ENCODE measurements at regions not wholly inside any gene's neighbourhood (a gene's known extent, or its start where the extent isn't known, plus 50 kb on each side); places are given as distances from the start of the nearest gene placed in this dataset.

- DNase-seq (ENCODE audit: low read depth in 1 of 2, low spot score in 2 of 2), result no peak
- no peak overlapping the region for H3K9ac ChIP-seq (replicated peaks in 1 of 4; ENCODE audit: extremely low read depth in 1 of 4, low read depth in 3 of 4, low read length in 3 of 4)
- H3K4me3 ChIP-seq (ENCODE audit: extremely low read depth in 1 of 4, insufficient read depth in 2 of 4, low read depth in 3 of 4, low read length in 4 of 4), result no peak overlapping the region
- H2AFZ ChIP-seq (ENCODE audit: low read length), result peak overlapping the region; percentile 88
- no peak overlapping the region; the same call in 1 of the 2 replicates for H4K8ac ChIP-seq (ENCODE audit: extremely low read depth, insufficient read depth, low read length)
- ChIA-PET CTCF (ENCODE audit: partially characterized antibody) (no interaction called here), POLR2A (ENCODE audit: partially characterized antibody) (interaction anchor here (0.7 to 1.0 kb wide), 2 partner anchors 8 to 486 kb away, joined by 3 read pairs; no protein-coding TSS in a partner anchor)
- no peak overlapping the region for H4K5ac ChIP-seq (ENCODE audit: insufficient read length, low read depth, low read length)
- H2BK120ac ChIP-seq (replicated peaks; ENCODE audit: low read depth, low read length), result peak overlapping the region; percentile 10
- H3K56ac ChIP-seq (replicated peaks; ENCODE audit: insufficient read length, low read depth, low read length), result no peak overlapping the region
- no peaks in the 10 kb centered on the region for H4K20me1 ChIP-seq (replicated peaks in 1 of 2; ENCODE audit: control insufficient read depth in 1 of 2, insufficient read depth in 2 of 2, low read length in 2 of 2)
- H3K27ac ChIP-seq (ENCODE audit: low read depth, low read length), result no peak overlapping the region
- no peak overlapping the region for H3K14ac ChIP-seq (ENCODE audit: insufficient read length)
- H3K79me1 ChIP-seq (ENCODE audit: low read depth, low read length), result no peaks in the 10 kb centered on the region
- no peaks in the 10 kb centered on the region for H3K27me3 ChIP-seq (replicated peaks in 1 of 4; ENCODE audit: control insufficient read depth in 3 of 4, extremely low read depth in 1 of 4, insufficient read depth in 3 of 4, low read length in 3 of 4)
- H3K4ac ChIP-seq (replicated peaks; ENCODE audit: insufficient read length, low read depth, low read length), result peak overlapping the region; percentile 39
- peak overlapping the region; percentile 9; the same call in 1 of the 2 replicates for H2BK5ac ChIP-seq (ENCODE audit: low read depth, low read length)
- H3K4me1 ChIP-seq (replicated peaks in 1 of 4; ENCODE audit: control insufficient read depth in 3 of 4, insufficient read depth in 4 of 4, low read length in 3 of 4), result peaks cover 0 to 3% (median 1%) of the 10 kb centered on the region in 4 experiments; a peak in 5 of 7 replicates
- no peak overlapping the region for H3K18ac ChIP-seq (ENCODE audit: extremely low read depth, low read length)
- H3K36me3 ChIP-seq (ENCODE audit: control insufficient read depth in 2 of 4, insufficient read depth in 4 of 4, low read length in 3 of 4), result no peaks in the 10 kb centered on the region
- H2BK20ac ChIP-seq (ENCODE audit: low read length), result no peak overlapping the region; the same call in 1 of the 2 replicates
- FAIRE-seq, result no peak
- peak overlapping the region; percentile 83 for H4K91ac ChIP-seq (replicated peaks; ENCODE audit: insufficient read length, low read length)
- no peak overlapping the region for H2BK15ac ChIP-seq (ENCODE audit: low read length)
- no peak overlapping the region for H2BK12ac ChIP-seq (ENCODE audit: low read depth, low read length)
- no peaks in the 10 kb centered on the region for H3K9me3 ChIP-seq (ENCODE audit: insufficient read depth in 2 of 2, low read depth in 1 of 2, low read length in 1 of 2)
- WGBS, 2 experiments (ENCODE audit: extremely low coverage in 1 of 2, insufficient coverage in 1 of 2, insufficient read length in 1 of 2, insufficient replicate concordance in 2 of 2, low coverage in 1 of 2, low lambda C conversion rate in 2 of 2, missing lambda C conversion rate in 1 of 2), result 84% methylated on average over 2 of the region's 2 CpGs; no CpG with 5 or more reads in 1 of the 2 experiments
- H3K23ac ChIP-seq (ENCODE audit: insufficient read length), result no peak overlapping the region
- H3K4me2 ChIP-seq (ENCODE audit: insufficient read depth in 1 of 2, low read depth in 2 of 2, low read length in 2 of 2), result 0 out of 4 replicates have a peak overlapping the region, but pooled peaks of 1 of the 2 experiments have one; percentile 36
- H3K23me2 ChIP-seq (ENCODE audit: low read depth, low read length), result no peaks in the 10 kb centered on the region
- no peak overlapping the region for H2AK5ac ChIP-seq (ENCODE audit: low read depth, low read length)
- no peaks in the 10 kb centered on the region for H3K79me2 ChIP-seq (ENCODE audit: control insufficient read depth in 1 of 2, insufficient read depth in 2 of 2, low read length in 2 of 2)
- TF ChIP-seq SP2 (IDR thresholded peaks at IDR 0.05; ENCODE audit: low read length) (no peak), CHD1 (IDR thresholded peaks at IDR 0.05; ENCODE audit: low read depth, low read length) (no peak), NANOG (IDR thresholded peaks at IDR 0.05; ENCODE audit: insufficient read depth, low read depth, low read length, poor library complexity, severe bottlenecking) (no peak), EZH2 (IDR thresholded peaks at IDR 0.05; ENCODE audit: low read depth, low read length, severe bottlenecking) (no peak), SIX5 (IDR thresholded peaks at IDR 0.05; ENCODE audit: low read depth, low read length) (no peak), BCL11A (IDR thresholded peaks at IDR 0.05; ENCODE audit: low read depth in 2 of 2, low read length in 2 of 2) (no peak), RAD21 (IDR thresholded peaks at IDR 0.05 in 1 of 2, conservative IDR thresholded peaks at IDR 0.05 in 1 of 2; ENCODE audit: low read depth in 2 of 2, low read length in 2 of 2) (no peak), SAP30 (IDR thresholded peaks at IDR 0.05; ENCODE audit: insufficient read depth, insufficient replicate concordance, low read length) (no peak), HDAC2 (IDR thresholded peaks at IDR 0.05; ENCODE audit: borderline replicate concordance in 1 of 2, low read depth in 2 of 2, low read length in 2 of 2) (no peak), MAFK (IDR thresholded peaks at IDR 0.05; ENCODE audit: low read depth, low read length) (no peak), SIRT6 (IDR thresholded peaks at IDR 0.05; ENCODE audit: low read length) (no peak)
- TF ChIP-seq, protein P1, sequence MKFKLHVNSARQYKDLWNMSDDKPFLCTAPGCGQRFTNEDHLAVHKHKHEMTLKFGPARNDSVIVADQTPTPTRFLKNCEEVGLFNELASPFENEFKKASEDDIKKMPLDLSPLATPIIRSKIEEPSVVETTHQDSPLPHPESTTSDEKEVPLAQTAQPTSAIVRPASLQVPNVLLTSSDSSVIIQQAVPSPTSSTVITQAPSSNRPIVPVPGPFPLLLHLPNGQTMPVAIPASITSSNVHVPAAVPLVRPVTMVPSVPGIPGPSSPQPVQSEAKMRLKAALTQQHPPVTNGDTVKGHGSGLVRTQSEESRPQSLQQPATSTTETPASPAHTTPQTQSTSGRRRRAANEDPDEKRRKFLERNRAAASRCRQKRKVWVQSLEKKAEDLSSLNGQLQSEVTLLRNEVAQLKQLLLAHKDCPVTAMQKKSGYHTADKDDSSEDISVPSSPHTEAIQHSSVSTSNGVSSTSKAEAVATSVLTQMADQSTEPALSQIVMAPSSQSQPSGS (IDR thresholded peaks at IDR 0.05; ENCODE audit: low read length), result no peak
Observed at GRCh38 chr18:30613467-30613801, 429.1 kb downstream of the DSC3 start.
